Activated naive CD4-positive, alpha-beta T cell treated with anti-CD3 and anti-CD28 coated beads, Interleukin-2, amount 10 ng/mL, durations not matched to agents 7 days and 5 days (primary cell): ENCODE measurements at regions not wholly inside any gene's neighbourhood (a gene's known extent, or its start where the extent isn't known, plus 50 kb on each side); places are given as distances from the start of the nearest gene placed in this dataset.
A peak's percentile ranks its signal among the peaks of the same experiment; 100 is the strongest.
"Not testable (repeated sequence)": the region's sequence is repeated elsewhere in the genome, so short reads cannot be mapped to it uniquely, and the experiment has no call there.

ENCODE experiments used
- CTCF ChIA-PET: fragments of 350-600 bp; sonication (Branson Sonifier 250); formaldehyde crosslinking; loops from one replicate; lab custom pipeline; 2021; ENCODE audit warnings: antibody characterized with exemption; lab: Charles Lee
- DNase-seq: peaks from one replicate; pipeline ENCODE4 v3.0.0-alpha.2; 2020
- H3K27ac Mint-ChIP-seq: one replicate; pipeline ENCODE4 v1.8.0; 2021; ENCODE audit warnings: mild to moderate bottlenecking, moderate library complexity, mixed read lengths
- H3K27me3 Mint-ChIP-seq: one replicate; pipeline ENCODE4 v1.8.0; 2021; ENCODE audit warnings: mild to moderate bottlenecking, mixed read lengths
- H3K36me3 Mint-ChIP-seq: one replicate; pipeline ENCODE4 v1.8.0; 2021; ENCODE audit warnings: mixed read lengths
- H3K4me1 Mint-ChIP-seq: one replicate; pipeline ENCODE4 v1.8.0; 2021; ENCODE audit warnings: mixed read lengths
- H3K4me3 Mint-ChIP-seq: one replicate; pipeline ENCODE4 v1.8.0; 2021; ENCODE audit warnings: mild to moderate bottlenecking, moderate library complexity, mixed read lengths
- H3K9me3 Mint-ChIP-seq: one replicate; pipeline ENCODE4 v1.8.0; 2021; ENCODE audit warnings: mixed read lengths

DNA sequence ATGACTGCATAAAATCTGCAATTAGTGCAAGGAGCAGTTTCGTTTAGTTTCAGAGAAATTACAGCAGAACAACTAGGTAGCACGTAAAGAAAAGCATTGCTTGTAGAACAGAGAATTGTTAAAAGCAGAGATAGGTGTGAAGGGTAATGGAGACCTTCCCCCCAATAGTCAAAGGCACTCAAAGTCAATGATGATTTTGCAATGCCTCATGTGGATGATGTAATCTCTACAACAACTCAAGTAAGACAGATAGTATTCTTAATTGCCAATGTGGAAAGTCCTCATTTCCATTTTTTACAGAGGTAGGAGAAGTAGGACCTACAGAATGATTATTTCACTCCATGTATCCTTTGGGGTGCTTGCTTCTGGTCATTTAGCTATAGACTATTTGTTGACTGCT lies 94.3 kb upstream of the GNAI1 start:
- CTCF ChIA-PET = interaction anchor here (1.0 kb wide), 1 partner anchor 24 kb away, joined by 3 read pairs; no protein-coding TSS in a partner anchor
- Mint-ChIP-seq H3K9me3 (no peaks in the 10 kb centered on the region), H3K27ac (no peak overlapping the region), H3K36me3 (no peaks in the 10 kb centered on the region), H3K4me3 (no peak overlapping the region), H3K4me1 (no peaks in the 10 kb centered on the region), H3K27me3 (no peaks in the 10 kb centered on the region)
- DNase-seq = no peak

DNA sequence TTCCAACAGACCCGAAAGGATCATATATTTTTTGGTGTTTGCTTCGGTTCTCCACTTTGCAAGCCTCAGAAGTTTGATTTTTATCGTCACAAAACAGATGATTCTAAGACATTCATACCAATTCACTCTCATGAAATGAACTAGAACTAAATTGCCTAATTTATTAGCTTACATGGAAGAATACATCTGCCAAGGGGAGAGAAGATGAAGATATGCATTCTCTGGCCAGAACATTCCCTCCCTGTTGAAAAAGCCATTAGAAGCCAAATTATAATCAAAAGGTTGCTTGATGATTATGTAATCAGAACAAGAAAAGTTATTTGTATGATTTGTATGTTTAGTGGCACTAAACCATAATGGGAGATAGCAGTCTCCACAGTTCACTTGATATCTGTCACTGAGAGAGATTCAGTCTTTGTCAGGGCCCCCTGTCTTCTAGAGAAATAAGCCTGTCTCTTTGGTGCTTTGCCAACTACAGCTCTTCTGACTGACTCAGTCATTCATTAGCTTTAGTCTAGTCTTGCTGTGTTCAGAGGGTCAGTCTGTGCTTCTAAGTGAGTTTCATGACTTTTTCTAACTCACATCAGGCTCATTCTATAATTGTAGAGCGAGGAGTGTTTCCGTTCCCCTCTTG lies 95.3 kb upstream of the GNAI1 start:
- Mint-ChIP-seq H3K27ac (no peak overlapping the region), H3K4me3 (no peak overlapping the region), H3K9me3 (no peaks in the 10 kb centered on the region), H3K4me1 (no peaks in the 10 kb centered on the region), H3K36me3 (no peaks in the 10 kb centered on the region), H3K27me3 (no peaks in the 10 kb centered on the region)
- CTCF ChIA-PET = no interaction called here
- no peak for DNase-seq

DNA sequence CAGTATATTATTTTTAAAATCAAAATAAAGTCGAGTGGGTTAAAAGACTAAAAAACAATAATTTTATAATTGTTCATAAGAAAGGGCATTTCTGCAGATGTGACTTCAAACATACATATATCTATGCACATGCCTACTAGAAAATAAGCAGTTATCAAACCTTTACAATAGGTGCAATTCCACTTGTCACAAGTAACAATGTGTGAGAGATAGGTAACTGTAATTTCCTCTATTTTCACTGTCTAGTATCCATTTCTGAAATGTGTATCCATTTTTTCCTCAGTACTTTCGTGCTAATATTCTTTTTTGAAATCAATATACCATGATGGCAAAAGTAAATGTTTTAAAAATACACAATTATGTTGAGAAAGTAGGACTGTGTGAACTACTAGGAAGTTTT lies 96.9 kb upstream of the GNAI1 start:
- Mint-ChIP-seq H3K27me3 (peaks cover 1% of the 10 kb centered on the region), H3K9me3 (no peaks in the 10 kb centered on the region), H3K4me3 (no peak overlapping the region), H3K27ac (no peak overlapping the region), H3K36me3 (no peaks in the 10 kb centered on the region), H3K4me1 (no peaks in the 10 kb centered on the region)
- no peak for DNase-seq
- CTCF ChIA-PET = no interaction called here

DNA sequence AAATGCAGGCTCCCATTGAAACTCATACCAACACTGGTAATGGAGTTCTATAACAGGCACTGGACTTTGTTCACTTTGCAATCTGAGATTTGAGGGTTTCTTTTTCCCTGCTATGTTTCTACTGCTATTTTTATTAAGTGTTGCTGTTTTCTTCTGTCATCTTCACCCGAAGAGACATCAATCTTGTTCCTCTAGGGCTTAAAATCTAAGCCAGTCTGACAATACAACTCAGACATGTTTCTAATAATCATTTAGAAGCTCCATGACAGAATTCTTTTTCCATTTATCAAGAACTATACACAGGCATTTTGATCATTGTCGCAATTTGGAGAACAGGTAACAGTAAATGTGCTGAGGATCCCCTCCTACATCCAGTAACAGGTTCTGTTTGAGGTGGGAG lies 98.5 kb upstream of the GNAI1 start:
- H3K4me1 Mint-ChIP-seq = no peaks in the 10 kb centered on the region
- H3K27me3 Mint-ChIP-seq = peaks cover 4% of the 10 kb centered on the region
- CTCF ChIA-PET = no interaction called here
- H3K4me3 Mint-ChIP-seq = no peak overlapping the region
- DNase-seq = no peak
- H3K36me3 Mint-ChIP-seq = no peaks in the 10 kb centered on the region
- no peaks in the 10 kb centered on the region for H3K9me3 Mint-ChIP-seq
- no peak overlapping the region for H3K27ac Mint-ChIP-seq

DNA sequence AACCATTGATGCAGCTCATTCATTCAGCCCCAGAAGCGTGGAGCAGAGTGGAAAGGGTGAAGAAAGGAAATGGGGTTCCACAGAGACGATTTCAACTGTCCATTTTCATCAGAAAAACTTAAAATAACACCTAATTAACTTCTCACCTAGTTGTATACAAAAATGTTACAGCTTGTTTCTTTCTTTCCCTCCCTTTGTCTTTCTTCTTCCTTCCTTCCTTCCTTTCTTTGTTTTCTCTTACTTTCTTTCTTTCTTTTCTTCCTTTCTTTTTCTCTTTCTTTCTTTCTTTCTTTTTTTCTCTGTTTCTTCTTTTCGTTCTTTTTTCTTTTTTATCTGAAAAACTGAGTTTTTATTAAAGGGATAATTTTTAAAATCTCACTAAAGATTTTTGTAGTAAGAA lies 105.9 kb upstream of the GNAI1 start:
- H3K27ac Mint-ChIP-seq = no peak overlapping the region
- H3K4me1 Mint-ChIP-seq = no peaks in the 10 kb centered on the region
- peaks cover 9% of the 10 kb centered on the region for H3K27me3 Mint-ChIP-seq
- CTCF ChIA-PET = no interaction called here
- peaks cover 2% of the 10 kb centered on the region for H3K9me3 Mint-ChIP-seq
- DNase-seq = no peak
- no peak overlapping the region for H3K4me3 Mint-ChIP-seq
- H3K36me3 Mint-ChIP-seq = no peaks in the 10 kb centered on the region

DNA sequence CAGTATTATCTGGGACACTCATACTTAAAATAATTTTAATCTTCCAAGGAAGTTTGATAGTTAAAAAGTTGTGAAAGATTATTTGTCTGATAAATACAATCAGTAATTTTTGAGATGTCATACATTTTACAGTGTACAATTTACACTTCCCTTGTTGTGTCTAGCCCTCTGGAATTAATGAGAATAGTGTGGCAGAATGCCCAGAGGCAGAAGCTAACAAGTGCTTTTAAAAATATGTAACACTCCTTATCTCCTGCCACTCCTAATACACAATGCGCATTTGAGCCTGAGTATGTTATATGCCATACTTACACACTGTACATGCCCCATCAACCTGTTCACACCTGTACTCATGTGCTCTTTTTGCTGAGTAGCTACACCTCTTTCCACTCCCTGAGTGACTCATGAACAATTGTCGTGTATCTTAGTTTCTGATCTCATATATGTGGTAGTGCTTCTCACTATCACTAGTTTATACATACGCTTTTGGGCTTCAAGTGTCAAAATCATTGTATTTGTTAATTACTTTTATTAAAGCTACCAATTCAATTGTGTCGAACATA lies 106.9 kb upstream of the GNAI1 start:
- Mint-ChIP-seq H3K4me1 (no peaks in the 10 kb centered on the region), H3K9me3 (peaks cover 3% of the 10 kb centered on the region), H3K36me3 (no peaks in the 10 kb centered on the region), H3K27ac (no peak overlapping the region), H3K4me3 (no peak overlapping the region), H3K27me3 (peaks cover 8% of the 10 kb centered on the region)
- DNase-seq = no peak
- CTCF ChIA-PET = no interaction called here

DNA sequence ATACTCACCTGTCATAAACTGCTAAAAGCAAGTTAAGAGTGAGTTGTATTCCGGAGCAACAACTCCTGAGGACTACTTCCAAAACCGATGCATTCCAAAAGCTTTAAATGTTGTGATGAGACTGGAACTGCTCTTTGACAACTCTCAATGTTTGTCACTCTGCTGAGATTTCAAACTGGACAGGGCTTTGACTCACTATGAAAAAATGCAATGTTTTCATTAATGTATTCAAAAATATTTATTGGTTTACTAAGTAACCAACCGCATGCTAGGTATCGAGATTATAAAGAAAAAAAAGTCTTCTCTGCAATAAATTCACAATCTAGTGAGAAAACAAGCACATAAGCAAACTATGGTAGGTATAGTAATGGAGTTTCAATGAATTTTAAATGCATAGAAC lies 107.9 kb upstream of the GNAI1 start:
- H3K36me3 Mint-ChIP-seq = no peaks in the 10 kb centered on the region
- peaks cover 4% of the 10 kb centered on the region for H3K9me3 Mint-ChIP-seq
- no peak overlapping the region for H3K4me3 Mint-ChIP-seq
- CTCF ChIA-PET = no interaction called here
- peaks cover 5% of the 10 kb centered on the region for H3K27me3 Mint-ChIP-seq
- no peak overlapping the region for H3K27ac Mint-ChIP-seq
- no peaks in the 10 kb centered on the region for H3K4me1 Mint-ChIP-seq
- DNase-seq = no peak

DNA sequence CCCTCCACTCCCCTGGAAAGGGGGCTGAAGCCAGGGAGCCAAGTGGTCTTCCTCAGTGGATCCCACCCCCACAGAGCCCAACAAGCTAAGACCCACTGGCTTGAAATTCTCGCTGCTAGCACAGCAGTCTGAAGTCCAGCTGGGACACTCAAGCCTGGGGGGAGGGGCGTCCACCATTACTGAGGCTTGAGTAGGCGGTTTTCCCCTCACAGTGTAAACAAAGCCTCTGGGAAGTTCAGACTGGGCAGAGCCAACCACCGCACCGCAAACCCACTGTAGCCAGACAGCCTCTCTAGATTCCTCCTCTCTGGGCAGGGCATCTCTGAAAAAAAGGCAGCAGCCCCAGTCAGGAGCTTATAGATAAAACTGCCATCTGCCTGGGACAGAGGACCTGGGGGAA lies 114.4 kb upstream of the GNAI1 start:
- H3K4me1 Mint-ChIP-seq, H3K9me3 Mint-ChIP-seq, H3K36me3 Mint-ChIP-seq, H3K4me3 Mint-ChIP-seq, DNase-seq, H3K27ac Mint-ChIP-seq, H3K27me3 Mint-ChIP-seq: not testable (repeated sequence)
- CTCF ChIA-PET = interaction anchor here (1.0 kb wide), 1 partner anchor 62 kb away, joined by 3 read pairs; no protein-coding TSS in a partner anchor

DNA sequence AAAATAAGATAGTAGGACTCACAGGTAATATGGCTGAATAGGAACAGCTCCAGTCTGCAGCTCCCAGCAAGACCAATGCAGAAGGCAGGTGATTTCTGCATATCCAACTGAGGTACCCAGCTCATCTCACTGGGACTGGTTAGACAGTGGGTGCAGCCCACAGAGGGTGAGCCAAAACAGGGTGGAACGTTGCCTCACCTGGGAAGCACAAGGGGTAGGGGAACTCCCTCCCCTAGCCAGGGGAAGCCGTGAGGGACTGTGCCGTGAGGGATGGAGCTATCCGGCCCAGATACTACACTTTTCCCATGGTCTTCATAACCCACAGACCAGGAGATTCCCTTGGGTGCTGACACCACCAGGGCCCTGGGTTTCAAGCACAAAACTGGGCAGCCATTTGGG lies 114.8 kb upstream of the GNAI1 start:
- H3K4me1 Mint-ChIP-seq, H3K27me3 Mint-ChIP-seq: not testable (repeated sequence)
- CTCF ChIA-PET = interaction anchor here (1.0 kb wide), 1 partner anchor 62 kb away, joined by 3 read pairs; no protein-coding TSS in a partner anchor

DNA sequence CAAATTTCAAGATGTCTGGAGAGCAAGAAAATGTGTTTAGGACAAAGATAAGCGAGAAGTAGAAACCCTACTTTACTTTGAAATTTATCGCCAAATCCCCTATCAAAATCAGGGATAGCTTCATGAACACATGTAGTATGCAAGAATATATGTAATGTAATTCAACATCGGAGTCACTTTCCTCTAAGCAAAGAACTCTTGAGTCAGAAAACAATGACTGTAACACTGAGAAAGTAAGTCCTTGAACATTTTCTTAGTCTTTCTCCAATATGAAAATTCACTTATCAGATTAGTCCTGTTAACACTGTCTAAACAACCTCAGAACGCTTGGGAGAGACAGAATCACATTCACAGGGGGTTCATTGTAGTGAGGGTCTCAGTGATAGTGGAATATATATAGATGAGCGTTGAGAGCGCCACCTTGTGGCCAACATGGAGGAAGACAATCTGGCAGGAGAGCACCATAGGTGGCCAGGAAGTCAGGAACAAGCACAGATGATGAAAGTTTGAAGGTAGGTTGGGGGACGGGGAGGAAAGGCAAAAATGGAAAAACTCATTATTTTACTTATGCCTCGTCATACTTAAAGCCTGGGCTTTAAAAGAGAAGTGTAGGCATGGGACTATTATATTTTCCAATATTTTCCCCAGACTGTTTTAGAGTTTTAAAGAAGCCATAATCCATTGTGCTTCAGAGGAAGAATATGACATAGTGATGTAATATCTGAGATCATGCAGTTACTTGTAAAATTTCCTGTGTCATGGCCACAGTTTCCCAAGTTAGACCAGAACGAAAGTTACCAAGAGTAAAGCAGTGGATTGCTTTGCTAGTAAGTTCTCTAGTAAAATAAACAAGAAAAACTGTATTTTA lies 115.5 kb upstream of the GNAI1 start:
- Mint-ChIP-seq H3K27me3 (peaks cover 6% of the 10 kb centered on the region), H3K4me1 (peaks cover 3% of the 10 kb centered on the region), H3K9me3 (peaks cover 2% of the 10 kb centered on the region), H3K4me3 (no peak overlapping the region), H3K36me3 (no peaks in the 10 kb centered on the region), H3K27ac (no peak overlapping the region)
- DNase-seq = peak; percentile 50
- CTCF ChIA-PET = interaction anchor here (1.0 kb wide), 1 partner anchor 61 kb away, joined by 3 read pairs; no protein-coding TSS in a partner anchor

More for the DNA sequence above, 114.8 kb upstream of the GNAI1 start:
- not testable (repeated sequence) for H3K36me3 Mint-ChIP-seq, H3K27ac Mint-ChIP-seq, H3K4me3 Mint-ChIP-seq, DNase-seq, H3K9me3 Mint-ChIP-seq

DNA sequence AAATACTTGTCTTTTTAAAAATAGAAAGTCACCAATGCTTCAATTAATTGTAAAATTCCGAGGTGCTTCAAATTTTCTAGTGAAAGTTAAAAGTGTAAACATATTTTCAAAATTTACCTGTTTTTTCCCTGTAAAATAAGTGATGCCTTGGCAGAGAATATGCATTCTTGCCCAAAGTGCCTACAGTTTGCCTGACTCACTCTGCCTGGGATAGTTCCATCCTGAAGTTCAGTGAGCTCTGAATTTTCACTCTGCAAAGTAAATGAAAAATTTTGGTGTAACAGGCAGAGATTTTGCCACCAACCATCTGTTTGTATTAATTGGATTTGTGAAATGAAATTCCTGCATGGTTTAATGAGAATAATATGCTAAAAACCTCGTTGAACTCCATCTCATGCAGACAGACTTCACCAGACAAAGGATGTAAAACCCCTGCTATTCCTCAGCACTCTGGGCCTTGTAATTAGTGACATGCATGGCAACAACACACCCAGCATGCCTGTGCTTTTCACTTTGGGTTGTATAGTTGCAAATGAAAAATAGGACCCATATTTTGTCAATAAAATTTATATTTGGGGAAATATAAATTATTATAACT lies 117.4 kb upstream of the GNAI1 start:
- H3K36me3 Mint-ChIP-seq = no peaks in the 10 kb centered on the region
- H3K4me3 Mint-ChIP-seq = no peak overlapping the region
- CTCF ChIA-PET = no interaction called here
- no peaks in the 10 kb centered on the region for H3K9me3 Mint-ChIP-seq
- peaks cover 6% of the 10 kb centered on the region for H3K27me3 Mint-ChIP-seq
- DNase-seq = no peak
- peaks cover 3% of the 10 kb centered on the region for H3K4me1 Mint-ChIP-seq
- H3K27ac Mint-ChIP-seq = no peak overlapping the region

DNA sequence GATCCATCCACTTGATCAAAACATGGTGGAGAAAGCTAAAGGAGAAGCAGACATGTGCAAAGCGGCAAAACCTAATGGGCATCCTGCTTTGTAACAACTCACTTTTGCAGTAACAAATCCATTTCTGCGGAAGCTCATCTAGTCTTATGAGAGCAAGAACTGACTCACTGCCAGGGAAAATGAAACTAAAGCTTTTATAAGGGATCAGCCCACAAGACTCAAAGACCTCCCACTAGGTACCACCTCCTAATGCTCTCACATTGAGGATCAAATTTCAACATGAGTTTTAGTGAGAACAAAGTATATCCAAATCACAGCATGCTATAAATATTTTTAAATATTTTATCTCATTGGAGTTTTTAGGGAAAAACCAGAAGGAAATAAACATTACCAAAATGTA lies 120.1 kb upstream of the GNAI1 start:
- H3K4me1 Mint-ChIP-seq = peaks cover 3% of the 10 kb centered on the region
- no peak overlapping the region for H3K27ac Mint-ChIP-seq
- no peak overlapping the region for H3K4me3 Mint-ChIP-seq
- no peaks in the 10 kb centered on the region for H3K36me3 Mint-ChIP-seq
- no peak for DNase-seq
- CTCF ChIA-PET = no interaction called here
- no peaks in the 10 kb centered on the region for H3K27me3 Mint-ChIP-seq
- no peaks in the 10 kb centered on the region for H3K9me3 Mint-ChIP-seq

DNA sequence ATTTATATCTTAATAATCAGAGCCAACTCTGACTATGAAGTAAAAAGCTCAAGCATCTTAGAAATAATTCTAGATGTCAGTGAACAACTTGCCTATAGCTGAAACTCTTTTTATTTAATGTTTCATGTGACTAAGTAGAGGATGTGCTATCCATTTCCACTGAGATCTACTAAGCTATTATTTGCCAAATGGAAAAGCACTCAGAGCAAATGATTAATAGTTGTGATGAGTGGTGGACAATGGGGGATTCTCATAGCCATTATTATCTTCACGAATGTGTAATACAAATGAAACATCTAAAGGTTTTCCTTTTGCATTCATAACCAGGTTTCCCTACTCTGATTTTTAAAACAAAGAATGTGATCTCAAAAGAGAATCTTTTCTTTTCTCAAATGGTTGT lies 126.6 kb upstream of the GNAI1 start:
- Mint-ChIP-seq H3K4me1 (no peaks in the 10 kb centered on the region), H3K36me3 (no peaks in the 10 kb centered on the region), H3K4me3 (no peak overlapping the region), H3K27ac (no peak overlapping the region), H3K9me3 (no peaks in the 10 kb centered on the region), H3K27me3 (no peaks in the 10 kb centered on the region)
- no peak for DNase-seq
- CTCF ChIA-PET = no interaction called here

DNA sequence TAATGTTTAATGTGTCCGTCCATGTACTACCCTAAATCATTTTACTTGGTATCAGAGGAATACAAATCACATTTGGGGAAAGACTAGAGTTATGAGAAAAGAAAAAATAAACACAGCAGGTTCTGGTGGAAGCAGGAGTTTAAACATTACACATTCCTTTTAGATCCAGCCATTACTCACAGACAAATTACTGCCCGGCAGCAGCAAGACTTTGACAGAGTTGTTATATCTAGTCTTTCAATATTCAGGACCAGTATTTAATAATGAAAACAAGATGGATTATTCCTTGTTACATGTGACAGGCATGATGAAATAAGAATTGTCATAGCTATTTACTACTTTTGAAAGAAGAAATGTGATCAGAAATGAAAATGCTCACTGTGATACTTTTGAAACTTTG lies 131.8 kb upstream of the GNAI1 start:
- no peaks in the 10 kb centered on the region for H3K36me3 Mint-ChIP-seq
- H3K9me3 Mint-ChIP-seq = no peaks in the 10 kb centered on the region
- CTCF ChIA-PET = no interaction called here
- H3K27ac Mint-ChIP-seq = no peak overlapping the region
- no peaks in the 10 kb centered on the region for H3K4me1 Mint-ChIP-seq
- H3K27me3 Mint-ChIP-seq = no peaks in the 10 kb centered on the region
- DNase-seq = no peak
- no peak overlapping the region for H3K4me3 Mint-ChIP-seq
